H9 (cell line): ENCODE measurements at regions not wholly inside any gene's neighbourhood (a gene's known extent, or its start where the extent isn't known, plus 50 kb on each side); places are given as distances from the start of the nearest gene placed in this dataset.

Experiments used
- DNase-seq: peaks from one replicate; pipeline ENCODE4 v3.0.0-alpha.2; 2017
- H2AFZ ChIP-seq: one replicate; pipeline ENCODE4 v1.6.1; 2013; ENCODE audit warnings: mild to moderate bottlenecking, low read length, control low read depth, moderate library complexity
- H2AK5ac ChIP-seq: 2 replicates; pipeline ENCODE4 v1.6.1; 2013; ENCODE audit warnings: low read length, control low read depth, mixed read lengths; ENCODE audit not compliant: insufficient read length
- H2BK120ac ChIP-seq: one replicate; pipeline ENCODE4 v1.6.1; 2013; ENCODE audit warnings: low read depth, mild to moderate bottlenecking, low read length, control low read depth, inconsistent platforms; ENCODE audit not compliant: poor library complexity, severe bottlenecking
- H2BK12ac ChIP-seq: 2 replicates; pipeline ENCODE4 v1.6.1; 2013; ENCODE audit warnings: low read length, control low read depth, mixed read lengths, low read depth; ENCODE audit not compliant: insufficient read length
- H2BK15ac ChIP-seq: 2 replicates; pipeline ENCODE4 v1.6.1; 2013; ENCODE audit warnings: low read depth, low read length, control low read depth
- H2BK20ac ChIP-seq: one replicate; pipeline ENCODE4 v1.6.1; 2013; ENCODE audit warnings: low read depth, mild to moderate bottlenecking, low read length, control low read depth, inconsistent platforms; ENCODE audit not compliant: poor library complexity, severe bottlenecking
- H2BK5ac ChIP-seq: 2 replicates; pipeline ENCODE4 v1.6.1; 2013; ENCODE audit warnings: low read length, control low read depth, mixed read lengths; ENCODE audit not compliant: insufficient read length
- H3K14ac ChIP-seq: 2 replicates; pipeline ENCODE4 v1.6.1; 2013; ENCODE audit warnings: low read length, control low read depth; ENCODE audit not compliant: insufficient read depth
- H3K18ac ChIP-seq: 2 replicates; pipeline ENCODE4 v1.6.1; 2013; ENCODE audit warnings: low read depth, mild to moderate bottlenecking, mixed read lengths, low read length, control low read depth; ENCODE audit not compliant: insufficient read length
- H3K23ac ChIP-seq: 2 replicates; pipeline ENCODE4 v1.6.1; 2013; ENCODE audit warnings: low read length, control low read depth, mixed read lengths, low read depth; ENCODE audit not compliant: insufficient read length
- H3K23me2 ChIP-seq: 2 replicates; pipeline ENCODE4 v1.6.1; 2013; ENCODE audit warnings: low read depth, mild to moderate bottlenecking, mixed read lengths, low read length, control low read depth; ENCODE audit not compliant: insufficient read length, poor library complexity, severe bottlenecking
- H3K27ac ChIP-seq: 2 replicates; pipeline ENCODE4 v1.5.1; 2013; ENCODE audit warnings: low read length, control low read depth, mixed read lengths, low read depth; ENCODE audit not compliant: insufficient read length
- H3K27me3 ChIP-seq: 2 replicates; pipeline ENCODE4 v1.6.1; 2013; ENCODE audit warnings: low read length, control low read depth, inconsistent platforms; ENCODE audit not compliant: insufficient read depth
- H3K4ac ChIP-seq: 2 replicates; pipeline ENCODE4 v1.6.1; 2013; ENCODE audit warnings: low read depth, mild to moderate bottlenecking, control low read depth, inconsistent platforms, low read length, moderate library complexity
- H3K4me1 ChIP-seq: 2 replicates; pipeline ENCODE4 v1.6.1; 2013; ENCODE audit warnings: low read length, control low read depth, inconsistent platforms; ENCODE audit not compliant: insufficient read depth
- H3K4me2 ChIP-seq: 2 replicates; pipeline ENCODE4 v1.6.1; 2013; ENCODE audit warnings: low read length, control low read depth, mixed read lengths; ENCODE audit not compliant: insufficient read length, insufficient read depth
- H3K56ac ChIP-seq: 2 replicates; pipeline ENCODE4 v1.6.1; 2013; ENCODE audit warnings: low read depth, mild to moderate bottlenecking, mixed read lengths, low read length, control low read depth; ENCODE audit not compliant: insufficient read length
- H3K79me1 ChIP-seq: 2 replicates; pipeline ENCODE4 v1.6.1; 2013; ENCODE audit warnings: low read depth, mild to moderate bottlenecking, moderate library complexity, low read length, control low read depth, inconsistent platforms; ENCODE audit not compliant: insufficient read depth, poor library complexity, severe bottlenecking
- H3K79me2 ChIP-seq: 2 replicates; pipeline ENCODE4 v1.6.1; 2013; ENCODE audit warnings: low read length, control low read depth, inconsistent platforms; ENCODE audit not compliant: insufficient read depth
- H3K9ac ChIP-seq: 2 replicates; pipeline ENCODE4 v1.6.1; 2013; ENCODE audit warnings: low read length, control low read depth, mixed read lengths; ENCODE audit not compliant: insufficient read length; ENCODE audit errors: extremely low read depth
- H3K9me3 ChIP-seq: one replicate; pipeline ENCODE4 v1.6.1; 2013; ENCODE audit warnings: low read depth, low read length, inconsistent platforms; ENCODE audit not compliant: control insufficient read depth
- H3T11ph ChIP-seq: one replicate; pipeline ENCODE4 v1.6.1; 2013; ENCODE audit warnings: mild to moderate bottlenecking, low read length, control low read depth, inconsistent platforms
- H4K20me1 ChIP-seq: one replicate; pipeline ENCODE4 v1.6.1; 2013; ENCODE audit not compliant: control insufficient read depth, insufficient read length, insufficient read depth
- H4K5ac ChIP-seq: 2 replicates; pipeline ENCODE4 v1.6.1; 2013; ENCODE audit warnings: low read depth, mild to moderate bottlenecking, mixed read lengths, low read length, control low read depth; ENCODE audit not compliant: insufficient read length
- H4K8ac ChIP-seq: replicated peaks from 2 replicates; pipeline ENCODE4 v1.6.1; 2013; ENCODE audit warnings: low read length, control low read depth, mixed read lengths, low read depth; ENCODE audit not compliant: insufficient read length
- H4K91ac ChIP-seq: 2 replicates; pipeline ENCODE4 v1.6.1; 2013; ENCODE audit warnings: low read depth, mild to moderate bottlenecking, moderate library complexity, mixed read lengths, low read length, control low read depth; ENCODE audit not compliant: insufficient read length
- H3K27ac Mint-ChIP-seq, 3 experiments: 2 replicates in 2 of 3; 3 replicates in 1 of 3; pipeline ENCODE4 v1.8.0; 2020 to 2021; ENCODE audit warnings: mixed read lengths in 3 of 3, mild to moderate bottlenecking in 1 of 3, moderate library complexity in 1 of 3
- H3K27me3 Mint-ChIP-seq: 2 replicates; pipeline ENCODE4 v1.8.0; 2021; ENCODE audit warnings: low read depth, mild to moderate bottlenecking, moderate library complexity, mixed read lengths
- H3K36me3 Mint-ChIP-seq, 3 experiments: 2 replicates in 2 of 3; 3 replicates in 1 of 3; pipeline ENCODE4 v1.8.0; 2020 to 2021; ENCODE audit warnings: low read depth in 3 of 3, mixed read lengths in 3 of 3; ENCODE audit not compliant: insufficient read depth in 1 of 3
- H3K4me1 Mint-ChIP-seq, 2 experiments: 2 replicates each; pipeline ENCODE4 v1.8.0; 2020; ENCODE audit warnings: mixed read lengths in 2 of 2
- H3K4me3 Mint-ChIP-seq, 2 experiments: 2 replicates in 1 of 2; 3 replicates in 1 of 2; pipeline ENCODE4 v1.8.0; 2020 to 2021; ENCODE audit warnings: mild to moderate bottlenecking in 2 of 2, mixed read lengths in 2 of 2, moderate library complexity in 1 of 2
- H3K9me3 Mint-ChIP-seq, 2 experiments: 2 replicates in 1 of 2; 3 replicates in 1 of 2; pipeline ENCODE4 v1.8.0; 2020; ENCODE audit warnings: mild to moderate bottlenecking in 2 of 2, mixed read lengths in 2 of 2, moderate library complexity in 1 of 2
- CTCF ChIP-seq: fragments of 200-600 bp; sonication (generic); conservative IDR thresholded peaks from 3 replicates; pipeline ENCODE4 v1.8.0; 2021; ENCODE audit warnings: antibody characterized with exemption, mild to moderate bottlenecking
- WGBS: extraction: QIAGEN DNeasy Blood & Tissue Kit; methylation state at CpG from one replicate; pipeline ENCODE4 v1.1.7; 2013; ENCODE audit warnings: missing lambda C conversion rate, low lambda C conversion rate, mixed read lengths; ENCODE audit not compliant: insufficient read length; ENCODE audit errors: extremely low coverage; 5-methylcytosine and 5-hydroxymethylcytosine counted together

GRCh38 chr3:124631727-124632126 lies 98.5 kb upstream of the UMPS start:
- no peaks in the 10 kb centered on the region; the same call in 1 of the 2 replicates for H3K27me3 Mint-ChIP-seq
- Histone ChIP-seq H2AFZ (no peak overlapping the region), H4K8ac (no peak overlapping the region), H3K23me2 (no peaks in the 10 kb centered on the region), H3K4ac (no peak overlapping the region), H3K18ac (no peak overlapping the region), H3K9ac (no peak overlapping the region), H3K79me2 (no peaks in the 10 kb centered on the region), H3T11ph (no peak overlapping the region), H2BK15ac (no peak overlapping the region), H2BK5ac (no peak overlapping the region), H3K27me3 (no peaks in the 10 kb centered on the region), H2BK120ac (no peak overlapping the region), H3K4me1 (peaks cover 16% of the 10 kb centered on the region), H4K91ac (no peak overlapping the region), H3K79me1 (no peaks in the 10 kb centered on the region), H3K9me3 (no peaks in the 10 kb centered on the region), H2AK5ac (no peak overlapping the region), H3K27ac (no peak overlapping the region), H2BK12ac (no peak overlapping the region), H3K4me2 (no peak overlapping the region), H3K23ac (no peak overlapping the region), H2BK20ac (no peak overlapping the region), H3K14ac (no peak overlapping the region), H3K56ac (no peak overlapping the region), H4K5ac (no peak overlapping the region), H4K20me1 (no peaks in the 10 kb centered on the region)
- no peak for DNase-seq
- H3K4me3 Mint-ChIP-seq, result no peak overlapping the region
- H3K9me3 Mint-ChIP-seq, result no peaks in the 10 kb centered on the region
- no peak overlapping the region for H3K27ac Mint-ChIP-seq
- peaks cover 29 to 37% of the 10 kb centered on the region in 2 experiments for H3K4me1 Mint-ChIP-seq
- peaks cover 0 to 2% (median 0%) of the 10 kb centered on the region in 3 experiments; a peak in 2 of 7 replicates for H3K36me3 Mint-ChIP-seq
- TF ChIP-seq CTCF, result no peak
- no CpG with 5 or more reads among the region's 5 CpGs for WGBS
